ENCODE measurements at regions not wholly inside any gene's neighbourhood (a gene's known extent, or its start where the extent isn't known, plus 50 kb on each side); places are given as distances from the start of the nearest gene placed in this dataset.

DNA sequence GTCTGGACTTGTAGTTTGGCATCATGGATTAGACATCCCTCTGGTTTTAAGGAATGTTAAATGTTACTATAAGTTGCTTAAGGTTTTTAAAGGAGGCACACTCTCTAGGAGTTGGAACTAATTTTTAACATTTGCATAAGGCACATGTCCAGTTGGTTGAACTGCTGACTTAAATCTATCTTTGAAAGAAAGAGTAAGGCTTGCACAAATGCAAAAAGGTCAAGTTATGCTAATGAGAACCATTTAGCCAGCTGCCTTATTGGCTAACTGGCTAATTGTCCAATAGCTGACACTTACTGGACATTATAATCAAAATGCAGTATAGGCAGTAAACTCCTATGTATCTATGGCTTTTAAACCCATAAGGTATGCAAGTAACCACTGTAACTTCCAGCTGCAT lies 206.1 kb upstream of the TTC29 start:
- H3K27ac ChIP-seq (ENCODE audit: control insufficient read depth, insufficient read depth, low read length), result no peak overlapping the region
- TF ChIP-seq EZH2 (IDR thresholded peaks at IDR 0.05; ENCODE audit: low read length), result no peak
- no peak for TF ChIP-seq CTCF (optimal IDR thresholded peaks at IDR 0.05 in 1 of 3, IDR thresholded peaks at IDR 0.05 in 1 of 3, conservative IDR thresholded peaks at IDR 0.05 in 1 of 3; ENCODE audit: extremely low read depth in 1 of 3, insufficient read depth in 2 of 3, low read length in 3 of 3)
- no peak overlapping the region for H2AFZ ChIP-seq (ENCODE audit: control insufficient read depth, low read length)
- H3K4me1 ChIP-seq (ENCODE audit: control insufficient read depth, extremely low read depth, insufficient read depth, low read length), result no peaks in the 10 kb centered on the region
- no peak overlapping the region for H3K9ac ChIP-seq (ENCODE audit: control insufficient read depth, extremely low read depth, insufficient read depth, low read length)
- H3K4me3 ChIP-seq (ENCODE audit: control insufficient read depth in 2 of 3, extremely low read depth in 1 of 3, insufficient read depth in 2 of 3, low read depth in 1 of 3, low read length in 3 of 3), result no peak overlapping the region
- no peaks in the 10 kb centered on the region for H3K36me3 ChIP-seq (ENCODE audit: control insufficient read depth in 2 of 2, extremely low read depth in 1 of 2, insufficient read depth in 2 of 2, low read length in 2 of 2)
- DNase-seq (ENCODE audit: low read depth, low spot score) (no peak), FAIRE-seq (no peak)
- no peaks in the 10 kb centered on the region for H3K9me3 ChIP-seq (ENCODE audit: control insufficient read depth, low read depth, low read length)
- no peaks in the 10 kb centered on the region for H3K79me2 ChIP-seq (ENCODE audit: control insufficient read depth, insufficient read depth, low read length)
- dilution Hi-C loops (cut with MboI; ENCODE audit: extremely low pct_ligation_motif_present, low sequenced_read_pairs), result no loop called here
- H3K27me3 ChIP-seq (ENCODE audit: control insufficient read depth, extremely low read depth, insufficient read depth, low read length), result peaks cover 6% of the 10 kb centered on the region
- H3K9me1 ChIP-seq (ENCODE audit: control insufficient read depth, extremely low read depth, insufficient read depth, low read length), result no peaks in the 10 kb centered on the region
- H4K20me1 ChIP-seq (ENCODE audit: control insufficient read depth, extremely low read depth, insufficient read depth, low read length), result no peaks in the 10 kb centered on the region
- no peak overlapping the region for H3K4me2 ChIP-seq (ENCODE audit: control insufficient read depth, extremely low read depth, insufficient read depth, low read depth, low read length)

DNA sequence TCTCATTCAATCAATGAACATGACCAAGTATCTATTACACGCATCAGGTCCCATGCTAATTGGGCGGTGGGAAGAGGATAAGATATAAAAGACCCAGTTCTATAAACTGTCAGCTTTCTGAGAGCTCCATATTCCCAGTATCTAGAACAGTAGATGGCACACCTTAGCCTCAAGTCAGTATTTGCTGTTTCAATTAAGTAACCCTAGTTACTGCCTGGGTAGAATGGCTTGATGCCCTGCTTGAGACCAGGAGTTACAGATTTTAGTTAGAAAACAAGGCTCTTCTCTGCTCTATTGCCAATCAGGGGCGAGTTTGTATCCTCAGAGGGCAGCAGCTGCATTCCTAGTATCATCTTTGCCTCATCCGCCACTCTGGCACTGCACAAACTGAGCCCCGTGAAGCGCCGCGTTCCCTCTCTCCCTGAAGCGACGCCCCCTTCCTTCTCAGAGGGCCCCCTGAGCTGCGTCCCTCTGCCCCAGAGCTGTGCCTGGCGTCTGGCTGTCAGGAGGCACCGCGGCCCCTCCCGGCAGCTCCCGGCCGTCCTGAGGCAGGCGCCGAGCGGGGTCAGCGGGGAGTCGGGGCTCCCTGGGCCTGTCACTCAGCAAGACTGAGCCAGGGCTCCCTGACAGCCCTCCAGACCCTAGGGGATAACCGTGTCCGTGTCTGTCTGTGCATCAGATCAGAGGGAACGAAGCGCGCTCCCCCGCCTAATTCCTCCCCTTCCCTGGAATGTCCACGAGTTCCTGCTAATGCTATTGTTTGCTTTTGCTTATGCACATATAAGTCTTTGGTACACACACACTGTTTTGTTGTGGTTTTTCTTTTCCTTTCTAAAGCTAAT lies 212.4 kb upstream of the TTC29 start:
- Histone ChIP-seq H3K27me3 (ENCODE audit: control insufficient read depth, extremely low read depth, insufficient read depth, low read length) (no peaks in the 10 kb centered on the region), H3K27ac (ENCODE audit: control insufficient read depth, insufficient read depth, low read length) (no peak overlapping the region), H2AFZ (ENCODE audit: control insufficient read depth, low read length) (peak overlapping the region; percentile 92), H3K4me3 (ENCODE audit: control insufficient read depth in 2 of 3, extremely low read depth in 1 of 3, insufficient read depth in 2 of 3, low read depth in 1 of 3, low read length in 3 of 3) (peak overlapping the region; percentile 26 to 52 (median 35)), H4K20me1 (ENCODE audit: control insufficient read depth, extremely low read depth, insufficient read depth, low read length) (no peaks in the 10 kb centered on the region), H3K9me1 (ENCODE audit: control insufficient read depth, extremely low read depth, insufficient read depth, low read length) (no peaks in the 10 kb centered on the region), H3K36me3 (ENCODE audit: control insufficient read depth in 2 of 2, extremely low read depth in 1 of 2, insufficient read depth in 2 of 2, low read length in 2 of 2) (no peaks in the 10 kb centered on the region), H3K4me2 (ENCODE audit: control insufficient read depth, extremely low read depth, insufficient read depth, low read depth, low read length) (peak overlapping the region; percentile 72), H3K9me3 (ENCODE audit: control insufficient read depth, low read depth, low read length) (no peaks in the 10 kb centered on the region), H3K79me2 (ENCODE audit: control insufficient read depth, insufficient read depth, low read length) (no peaks in the 10 kb centered on the region), H3K9ac (ENCODE audit: control insufficient read depth, extremely low read depth, insufficient read depth, low read length) (peak overlapping the region; percentile 13), H3K4me1 (ENCODE audit: control insufficient read depth, extremely low read depth, insufficient read depth, low read length) (peaks cover 8% of the 10 kb centered on the region)
- dilution Hi-C loops (cut with MboI; ENCODE audit: extremely low pct_ligation_motif_present, low sequenced_read_pairs), result no loop called here
- FAIRE-seq, result peak; percentile 48
- no peak for DNase-seq (ENCODE audit: low read depth, low spot score)
- TF ChIP-seq EZH2 (IDR thresholded peaks at IDR 0.05; ENCODE audit: low read length), result no peak
- TF ChIP-seq CTCF (optimal IDR thresholded peaks at IDR 0.05 in 1 of 3, IDR thresholded peaks at IDR 0.05 in 1 of 3, conservative IDR thresholded peaks at IDR 0.05 in 1 of 3; ENCODE audit: extremely low read depth in 1 of 3, insufficient read depth in 2 of 3, low read length in 3 of 3), result no peak
